NB4 (cell line): ENCODE measurements at regions not wholly inside any gene's neighbourhood (a gene's known extent, or its start where the extent isn't known, plus 50 kb on each side); places are given as distances from the start of the nearest gene placed in this dataset.

Experiments
- DNase-seq: peaks from one replicate; pipeline ENCODE4 v3.0.0; 2010; ENCODE audit warnings: low read depth
- H3K4me3 ChIP-seq: one replicate; pipeline ENCODE4 v1.5.1; 2011; ENCODE audit warnings: mild to moderate bottlenecking, low read depth, low read length, moderate library complexity
- MAX ChIP-seq: IDR thresholded peaks from 2 replicates; pipeline ENCODE4 v1.6.1; 2011; ENCODE audit warnings: low read depth, low read length
- MYC ChIP-seq: IDR thresholded peaks from 2 replicates; pipeline ENCODE4 v1.6.1; 2011; ENCODE audit warnings: low read depth, low read length
- POLR2A ChIP-seq: IDR thresholded peaks from 2 replicates; pipeline ENCODE4 v1.6.1; 2011; ENCODE audit warnings: mild to moderate bottlenecking; ENCODE audit not compliant: insufficient read length; ENCODE audit errors: extremely low read depth
- TF ChIP-seq, protein P1 (sequence below): IDR thresholded peaks from one replicate; pipeline ENCODE4 v1.5.1; 2012; ENCODE audit warnings: low read depth, low read length

GRCh38 chr7:98565103-98565502, 52.0 kb upstream of the NPTX2 start:
- TF ChIP-seq MAX (no peak), POLR2A (no peak), MYC (no peak)
- TF ChIP-seq, protein P1, sequence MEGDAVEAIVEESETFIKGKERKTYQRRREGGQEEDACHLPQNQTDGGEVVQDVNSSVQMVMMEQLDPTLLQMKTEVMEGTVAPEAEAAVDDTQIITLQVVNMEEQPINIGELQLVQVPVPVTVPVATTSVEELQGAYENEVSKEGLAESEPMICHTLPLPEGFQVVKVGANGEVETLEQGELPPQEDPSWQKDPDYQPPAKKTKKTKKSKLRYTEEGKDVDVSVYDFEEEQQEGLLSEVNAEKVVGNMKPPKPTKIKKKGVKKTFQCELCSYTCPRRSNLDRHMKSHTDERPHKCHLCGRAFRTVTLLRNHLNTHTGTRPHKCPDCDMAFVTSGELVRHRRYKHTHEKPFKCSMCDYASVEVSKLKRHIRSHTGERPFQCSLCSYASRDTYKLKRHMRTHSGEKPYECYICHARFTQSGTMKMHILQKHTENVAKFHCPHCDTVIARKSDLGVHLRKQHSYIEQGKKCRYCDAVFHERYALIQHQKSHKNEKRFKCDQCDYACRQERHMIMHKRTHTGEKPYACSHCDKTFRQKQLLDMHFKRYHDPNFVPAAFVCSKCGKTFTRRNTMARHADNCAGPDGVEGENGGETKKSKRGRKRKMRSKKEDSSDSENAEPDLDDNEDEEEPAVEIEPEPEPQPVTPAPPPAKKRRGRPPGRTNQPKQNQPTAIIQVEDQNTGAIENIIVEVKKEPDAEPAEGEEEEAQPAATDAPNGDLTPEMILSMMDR: no peak
- H3K4me3 ChIP-seq: no peak overlapping the region
- no peak for DNase-seq

- DNase-seq: no peak
- no peak for TF ChIP-seq MAX
- no peak for TF ChIP-seq MYC
- no peak for TF ChIP-seq POLR2A
- TF ChIP-seq, protein P1: no peak
- no peak overlapping the region for H3K4me3 ChIP-seq
Measured at GRCh38 chr7:98562871-98563495, 54.1 kb upstream of the NPTX2 start.

GRCh38 chr7:98562381-98562823, 54.7 kb upstream of the NPTX2 start:
- TF ChIP-seq MYC (no peak), POLR2A (no peak), MAX (no peak)
- TF ChIP-seq, protein P1: no peak
- H3K4me3 ChIP-seq: no peak overlapping the region
- DNase-seq: no peak

GRCh38 chr7:98559958-98560357, 57.1 kb upstream of the NPTX2 start:
- H3K4me3 ChIP-seq: no peak overlapping the region
- peak; percentile 63 for DNase-seq
- TF ChIP-seq, protein P1: no peak
- no peak for TF ChIP-seq POLR2A
- no peak for TF ChIP-seq MYC
- no peak for TF ChIP-seq MAX

DNA sequence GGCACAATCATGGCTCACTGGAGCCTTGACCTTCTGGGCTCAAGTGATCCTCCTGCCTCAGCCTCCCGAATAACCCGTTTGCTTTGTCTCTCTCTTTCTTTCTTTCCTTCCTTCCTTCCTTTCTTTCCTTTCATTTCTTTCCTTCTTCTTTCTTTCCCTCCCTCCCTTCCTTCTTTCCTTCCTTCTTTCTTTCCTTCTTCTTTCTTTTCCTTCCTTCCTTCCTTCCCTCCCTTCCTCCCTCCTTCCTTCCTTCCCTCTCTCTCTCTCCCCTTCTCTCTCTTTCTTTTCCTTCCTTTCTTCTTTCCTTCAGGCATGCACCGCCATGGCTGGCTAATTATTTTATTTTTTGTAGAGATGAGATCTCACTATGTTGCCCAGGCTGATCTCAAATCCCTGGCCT, 57.9 kb upstream of the NPTX2 start:
- DNase-seq: no peak
- TF ChIP-seq, protein P1: no peak
- TF ChIP-seq MAX: no peak
- TF ChIP-seq MYC: no peak
- TF ChIP-seq POLR2A: no peak
- H3K4me3 ChIP-seq: no peak overlapping the region
